HG02763 (cell line): ENCODE measurements at regions not wholly inside any gene's neighbourhood (a gene's known extent, or its start where the extent isn't known, plus 50 kb on each side); places are given as distances from the start of the nearest gene placed in this dataset.
"Not testable (repeated sequence)": the region's sequence is repeated elsewhere in the genome, so short reads cannot be mapped to it uniquely, and the experiment has no call there.

Experiments used
- ATAC-seq: cut with Tn5 transposase; IDR thresholded peaks from one replicate; pipeline ENCODE4 v1.9.1; 2021; ENCODE audit warnings: mild to moderate bottlenecking, moderate library complexity; ENCODE audit not compliant: unreplicated experiment

- ATAC-seq, result no peak
Observed at GRCh38 chr16:85446951-85447692, 166.0 kb upstream of the GSE1 start.

DNA sequence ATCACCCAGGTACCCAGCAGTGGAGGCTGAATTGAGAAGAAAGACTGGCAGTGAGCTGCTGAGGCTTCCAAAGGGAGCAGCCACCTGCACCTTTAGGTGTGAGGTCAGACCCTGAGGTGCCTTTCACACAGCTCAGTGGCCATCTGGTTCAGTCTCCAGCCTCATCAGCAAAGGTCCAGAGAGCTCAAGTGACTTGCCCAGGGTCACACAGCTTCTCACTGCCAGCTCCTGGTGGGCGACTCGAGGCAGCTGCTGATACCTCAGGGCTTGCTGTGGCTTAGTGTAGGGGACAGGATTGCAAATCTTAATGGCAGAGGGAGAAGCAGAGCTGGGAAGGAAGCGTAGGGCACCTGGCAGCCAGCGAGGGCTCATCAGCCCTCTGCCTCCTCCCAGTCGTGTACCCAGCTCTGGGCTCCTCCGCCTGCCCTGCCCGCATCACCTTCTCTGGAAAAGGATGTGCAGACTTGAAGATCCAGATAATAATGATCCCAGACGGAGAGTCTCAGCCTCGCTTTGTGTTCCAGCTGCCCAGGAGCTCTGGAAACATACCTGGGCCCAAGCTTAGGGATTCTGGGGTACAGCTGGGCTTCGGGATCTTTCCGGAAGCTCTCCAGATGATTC, 165.3 kb upstream of the GSE1 start:
- no peak for ATAC-seq

GRCh38 chr16:85448557-85449190, 164.4 kb upstream of the GSE1 start:
- no peak for ATAC-seq

DNA sequence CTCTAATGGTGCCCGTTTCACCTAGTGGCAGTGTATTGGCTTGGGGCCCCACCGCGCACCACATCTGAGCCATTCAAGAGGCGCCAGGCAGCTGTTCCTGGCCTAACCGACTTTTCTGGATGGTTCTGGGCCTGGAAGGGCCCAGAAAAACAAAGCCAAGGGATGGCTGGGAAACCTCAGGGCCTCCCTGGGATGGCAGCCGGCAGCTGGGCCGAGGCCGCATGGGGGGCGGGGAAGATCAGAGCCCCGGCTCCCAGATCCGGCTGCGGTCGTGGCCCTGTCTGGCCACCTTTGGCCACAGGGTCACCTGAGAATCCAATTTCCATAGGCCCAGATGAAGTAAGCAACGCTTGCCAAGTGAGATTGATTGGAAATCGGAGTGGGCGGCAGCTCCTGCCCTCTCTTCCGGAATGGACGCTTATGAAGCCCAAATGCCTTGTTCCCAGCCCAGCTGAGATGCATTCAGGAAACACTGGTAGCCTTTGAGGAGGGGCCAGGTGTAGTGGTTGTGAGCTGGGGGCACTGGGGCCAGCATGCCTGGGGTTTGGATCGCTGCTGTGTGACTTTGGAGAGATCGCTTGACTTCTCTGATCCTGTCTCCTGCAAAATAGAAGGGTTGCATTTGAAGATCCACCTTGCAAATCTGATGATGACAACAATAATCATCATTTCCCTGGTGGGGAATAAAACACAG, 163.8 kb upstream of the GSE1 start:
- ATAC-seq, result no peak

DNA sequence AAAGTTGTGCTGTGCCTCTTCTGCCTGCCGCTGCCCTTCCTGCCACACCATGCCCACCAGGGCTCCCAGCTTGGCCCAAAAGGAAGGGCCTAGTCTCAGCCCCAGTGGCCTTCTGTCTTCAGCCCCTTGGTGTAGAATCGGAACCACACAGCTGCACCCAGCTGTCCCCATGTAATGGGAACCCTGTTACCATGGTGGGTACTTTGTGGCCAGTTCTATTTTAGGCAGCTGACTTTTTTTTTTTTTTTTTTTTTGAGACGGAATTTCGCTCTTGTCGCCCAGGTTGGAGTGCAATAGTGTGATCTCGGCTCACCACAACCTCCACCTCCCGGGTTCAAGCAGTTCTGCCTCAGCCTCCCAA, 163.3 kb upstream of the GSE1 start:
- no peak for ATAC-seq

DNA sequence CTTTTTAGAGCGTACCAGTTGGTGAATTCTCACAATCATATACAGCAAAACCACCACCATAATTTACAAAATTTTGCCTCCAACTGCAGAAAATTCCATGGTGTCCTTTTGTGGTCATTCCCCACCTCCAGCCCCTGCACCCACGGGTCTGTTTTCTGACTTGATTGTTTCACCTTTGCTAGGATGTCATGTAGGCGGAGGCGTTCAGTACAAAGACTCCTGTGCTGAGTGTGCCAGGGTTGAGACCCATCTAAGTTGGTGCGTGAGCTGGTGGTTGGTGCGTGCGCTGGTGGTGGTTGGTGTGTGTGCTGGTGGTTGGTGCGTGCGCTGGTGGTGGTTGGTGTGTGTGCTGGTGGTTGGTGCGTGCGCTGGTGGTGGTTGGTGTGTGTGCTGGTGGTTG, 162.0 kb upstream of the GSE1 start:
- not testable (repeated sequence) for ATAC-seq

GRCh38 chr16:85451641-85452363, 161.3 kb upstream of the GSE1 start:
- ATAC-seq, result no peak

- no peak for ATAC-seq
Observed at GRCh38 chr16:85452364-85453193, 160.5 kb upstream of the GSE1 start.

- no peak for ATAC-seq
Observed at GRCh38 chr16:85453194-85453678, 159.9 kb upstream of the GSE1 start.

- ATAC-seq, result no peak
Observed at GRCh38 chr16:85453703-85454102, 159.4 kb upstream of the GSE1 start.

DNA sequence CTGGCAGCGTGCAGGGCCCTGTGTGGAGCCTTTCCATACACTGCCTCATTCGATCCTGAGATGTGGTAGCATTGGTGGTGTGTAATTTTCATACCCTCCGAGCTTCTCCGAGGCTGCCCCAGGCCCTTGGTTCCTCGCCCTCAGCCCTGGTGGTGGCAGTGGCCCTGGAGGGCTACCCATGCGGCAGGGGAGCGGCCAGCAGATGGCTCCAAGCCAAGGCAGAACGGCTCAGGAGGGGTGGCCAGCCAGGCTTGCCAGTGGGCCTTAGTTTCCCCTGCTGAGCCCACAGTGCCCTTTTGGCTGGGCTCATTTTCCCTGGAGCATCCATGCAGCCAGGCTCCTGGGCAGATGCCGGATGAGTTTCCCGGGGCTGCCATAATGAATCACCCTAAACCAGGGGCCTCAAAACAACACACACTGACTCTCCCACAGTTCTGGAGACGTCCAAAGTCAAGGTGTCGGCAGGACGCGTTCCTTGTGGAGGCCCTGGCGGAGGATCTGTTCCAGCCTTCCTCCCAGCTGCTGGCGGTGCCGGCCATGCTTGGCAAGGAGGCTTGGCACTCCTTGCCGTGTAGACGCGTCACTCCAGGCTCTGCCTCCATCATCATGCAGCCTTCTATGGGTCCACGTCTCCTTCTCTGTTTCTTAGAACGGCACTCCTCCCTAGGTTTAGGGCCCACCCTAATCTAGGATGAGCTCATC, 158.8 kb upstream of the GSE1 start:
- ATAC-seq, result no peak

DNA sequence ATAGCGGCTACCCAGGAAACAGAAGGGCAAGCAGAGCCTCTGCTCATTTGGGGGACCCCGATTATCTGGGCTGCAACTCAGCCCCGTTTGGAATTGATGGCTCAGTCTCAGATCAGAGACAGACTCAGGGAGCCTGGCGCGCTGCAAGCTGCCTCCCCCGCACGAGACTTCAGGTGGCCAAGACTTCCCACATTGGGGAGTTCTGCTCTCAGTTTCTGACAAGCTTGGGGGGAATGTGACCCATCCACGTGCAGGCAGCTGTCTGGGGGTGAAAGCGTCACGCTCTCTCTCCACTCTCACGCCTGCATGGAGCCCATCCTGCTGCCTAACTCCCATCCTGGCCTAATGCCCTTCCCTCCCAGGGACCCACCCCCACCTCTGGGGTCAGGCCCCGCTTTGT, 157.6 kb upstream of the GSE1 start:
- no peak for ATAC-seq

GRCh38 chr16:85457366-85457765, 155.8 kb upstream of the GSE1 start:
- no peak for ATAC-seq

GRCh38 chr16:85458968-85459367, 154.2 kb upstream of the GSE1 start:
- no peak for ATAC-seq

DNA sequence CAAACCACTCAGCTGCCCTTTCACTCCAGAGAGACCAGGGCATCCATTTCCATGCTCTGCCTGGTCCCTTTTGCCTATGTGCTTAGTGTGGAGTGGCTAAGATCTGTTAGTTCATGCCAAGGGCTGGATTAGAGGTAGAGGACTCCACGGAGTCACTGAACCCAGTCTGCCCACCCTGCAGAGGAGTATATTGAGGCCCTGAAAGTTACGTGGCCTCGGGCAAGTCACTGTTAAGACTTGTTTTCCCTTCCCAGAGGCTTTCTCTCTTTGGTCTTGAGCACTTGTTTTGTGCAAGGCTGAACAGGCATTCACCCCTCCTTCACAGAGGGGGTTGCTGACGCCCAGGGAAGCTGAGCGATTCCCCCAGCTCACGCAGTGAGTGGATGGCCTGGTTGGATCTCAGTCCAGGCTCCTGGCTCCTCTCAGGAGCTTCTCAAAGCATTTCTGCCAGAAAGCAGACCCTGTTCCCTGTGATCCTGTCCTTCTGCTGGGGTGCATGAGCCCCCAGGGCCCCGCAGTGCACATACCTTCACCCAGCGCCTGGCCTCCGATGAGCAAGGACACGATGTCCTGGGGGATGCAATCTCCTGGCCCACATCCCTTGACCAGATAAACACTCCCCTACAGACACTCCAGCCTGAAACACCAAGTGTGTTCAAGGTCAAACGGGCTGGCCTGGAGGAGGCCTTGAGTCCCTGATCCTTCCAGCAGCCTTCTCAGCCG, 153.4 kb upstream of the GSE1 start:
- ATAC-seq, result no peak

DNA sequence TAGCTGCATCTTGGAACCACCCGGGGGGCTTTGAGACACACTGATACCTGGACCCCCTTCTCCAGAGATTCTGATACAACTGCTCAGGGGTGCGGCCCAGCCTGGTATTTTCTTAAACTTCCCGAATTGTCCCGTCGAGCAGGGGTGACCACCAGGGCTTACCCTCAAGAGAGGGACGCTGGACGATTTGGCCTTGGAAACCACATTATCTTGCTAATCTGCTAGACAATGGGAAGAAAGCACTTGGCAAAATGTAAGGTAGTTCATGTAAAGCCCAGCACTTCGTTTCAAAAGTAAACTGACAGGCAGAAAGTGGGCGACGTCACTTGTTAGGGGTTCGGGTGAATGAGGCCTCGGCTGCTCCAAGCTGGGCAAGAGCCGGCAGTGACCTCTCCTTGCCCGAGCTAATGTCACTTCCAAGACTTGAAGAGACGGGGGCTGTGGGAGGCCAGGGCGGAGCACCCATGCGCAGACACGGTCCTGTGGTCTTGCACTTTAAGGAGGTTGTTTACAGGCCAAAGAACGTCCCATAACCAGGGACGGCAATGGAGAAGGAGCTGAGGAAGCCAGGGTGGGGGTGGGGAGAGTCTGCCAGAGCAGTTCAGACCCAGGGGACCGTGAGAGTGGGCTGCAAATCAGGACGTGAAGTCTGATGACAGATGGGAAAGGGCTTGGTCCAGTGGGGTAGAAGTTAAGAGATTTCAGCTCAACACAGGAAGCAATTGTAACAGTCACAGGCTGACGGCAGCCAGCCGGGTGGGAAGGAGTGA, 152.7 kb upstream of the GSE1 start:
- ATAC-seq, result no peak

- ATAC-seq, result no peak
Observed at GRCh38 chr16:85461022-85461813, 151.9 kb upstream of the GSE1 start.
